ENCODE measurements at regions not wholly inside any gene's neighbourhood (a gene's known extent, or its start where the extent isn't known, plus 50 kb on each side); places are given as distances from the start of the nearest gene placed in this dataset.

DNA sequence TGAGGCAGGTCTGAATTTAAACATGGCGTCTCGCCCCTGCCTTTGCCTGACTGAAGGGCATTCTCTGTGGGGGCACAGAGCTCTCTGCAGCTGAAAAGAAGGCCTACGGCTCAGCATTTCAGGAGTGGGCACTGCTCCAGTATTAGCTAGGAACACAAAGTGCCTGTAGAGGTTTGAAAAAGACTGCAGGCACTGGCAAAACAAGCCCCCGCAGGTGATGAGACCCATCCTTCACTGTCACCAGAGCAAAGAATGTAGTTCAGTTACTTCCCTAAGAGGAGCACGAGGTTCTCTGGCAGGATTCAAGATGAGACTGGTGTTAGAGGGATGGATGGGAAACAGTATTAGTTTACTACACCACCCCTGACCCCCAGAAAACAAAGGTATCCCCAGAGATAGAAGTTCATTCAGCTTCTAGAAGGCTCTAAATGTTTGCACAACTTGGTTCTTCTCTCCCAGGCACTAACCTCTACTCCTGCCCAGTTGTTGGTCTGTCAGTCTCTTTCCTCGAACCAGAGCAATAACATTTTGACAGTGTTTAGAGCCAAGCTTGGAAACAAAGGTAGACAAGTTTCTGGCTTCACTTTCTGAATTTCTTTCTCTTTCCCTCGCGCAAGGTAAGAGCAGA, 101.9 kb upstream of the KCNE2 start:
- Histone ChIP-seq H3K4me3 (ENCODE audit: extremely low read depth in 1 of 4, insufficient read depth in 2 of 4, low read depth in 3 of 4, low read length in 4 of 4) (no peak overlapping the region), H3K9me3 (ENCODE audit: insufficient read depth in 2 of 2, low read depth in 1 of 2, low read length in 1 of 2) (no peaks in the 10 kb centered on the region), H3K36me3 (ENCODE audit: control insufficient read depth in 2 of 4, insufficient read depth in 4 of 4, low read length in 3 of 4) (no peaks in the 10 kb centered on the region), H3K18ac (ENCODE audit: extremely low read depth, low read length) (no peak overlapping the region), H3K14ac (ENCODE audit: insufficient read length) (no peak overlapping the region), H4K5ac (ENCODE audit: insufficient read length, low read depth, low read length) (no peak overlapping the region), H4K91ac (replicated peaks; ENCODE audit: insufficient read length, low read length) (no peak overlapping the region), H3K79me2 (ENCODE audit: control insufficient read depth in 1 of 2, insufficient read depth in 2 of 2, low read length in 2 of 2) (no peaks in the 10 kb centered on the region), H3K27me3 (replicated peaks in 1 of 4; ENCODE audit: control insufficient read depth in 3 of 4, extremely low read depth in 1 of 4, insufficient read depth in 3 of 4, low read length in 3 of 4) (no peaks in the 10 kb centered on the region), H2BK5ac (ENCODE audit: low read depth, low read length) (no peak overlapping the region), H2AFZ (ENCODE audit: low read length) (no peak overlapping the region), H2AK5ac (ENCODE audit: low read depth, low read length) (no peak overlapping the region), H3K79me1 (ENCODE audit: low read depth, low read length) (no peaks in the 10 kb centered on the region), H2BK15ac (ENCODE audit: low read length) (no peak overlapping the region), H2BK20ac (ENCODE audit: low read length) (no peak overlapping the region), H4K8ac (ENCODE audit: extremely low read depth, insufficient read depth, low read length) (no peak overlapping the region), H3K4me2 (ENCODE audit: insufficient read depth in 1 of 2, low read depth in 2 of 2, low read length in 2 of 2) (no peak overlapping the region), H4K20me1 (replicated peaks in 1 of 2; ENCODE audit: control insufficient read depth in 1 of 2, insufficient read depth in 2 of 2, low read length in 2 of 2) (no peaks in the 10 kb centered on the region), H2BK120ac (replicated peaks; ENCODE audit: low read depth, low read length) (no peak overlapping the region), H3K23ac (ENCODE audit: insufficient read length) (no peak overlapping the region), H3K4ac (replicated peaks; ENCODE audit: insufficient read length, low read depth, low read length) (no peak overlapping the region), H3K56ac (replicated peaks; ENCODE audit: insufficient read length, low read depth, low read length) (no peak overlapping the region), H3K9ac (replicated peaks in 1 of 4; ENCODE audit: extremely low read depth in 1 of 4, low read depth in 3 of 4, low read length in 3 of 4) (no peak overlapping the region), H3K4me1 (replicated peaks in 1 of 4; ENCODE audit: control insufficient read depth in 3 of 4, insufficient read depth in 4 of 4, low read length in 3 of 4) (no peaks in the 10 kb centered on the region), H2BK12ac (ENCODE audit: low read depth, low read length) (no peak overlapping the region), H3K27ac (ENCODE audit: low read depth, low read length) (no peak overlapping the region), H3K23me2 (ENCODE audit: low read depth, low read length) (no peaks in the 10 kb centered on the region)
- DNase-seq (ENCODE audit: low read depth in 1 of 2, low spot score in 2 of 2) (no peak), FAIRE-seq (no peak)
- 84% methylated on average over 8 of the region's 8 CpGs; no CpG with 5 or more reads in 1 of the 2 experiments for WGBS, 2 experiments (ENCODE audit: extremely low coverage in 1 of 2, insufficient coverage in 1 of 2, insufficient read length in 1 of 2, insufficient replicate concordance in 2 of 2, low coverage in 1 of 2, low lambda C conversion rate in 2 of 2, missing lambda C conversion rate in 1 of 2)
- no peak for TF ChIP-seq BRCA1 (IDR thresholded peaks at IDR 0.05; ENCODE audit: low read depth, low read length)
- TF ChIP-seq, protein P1, sequence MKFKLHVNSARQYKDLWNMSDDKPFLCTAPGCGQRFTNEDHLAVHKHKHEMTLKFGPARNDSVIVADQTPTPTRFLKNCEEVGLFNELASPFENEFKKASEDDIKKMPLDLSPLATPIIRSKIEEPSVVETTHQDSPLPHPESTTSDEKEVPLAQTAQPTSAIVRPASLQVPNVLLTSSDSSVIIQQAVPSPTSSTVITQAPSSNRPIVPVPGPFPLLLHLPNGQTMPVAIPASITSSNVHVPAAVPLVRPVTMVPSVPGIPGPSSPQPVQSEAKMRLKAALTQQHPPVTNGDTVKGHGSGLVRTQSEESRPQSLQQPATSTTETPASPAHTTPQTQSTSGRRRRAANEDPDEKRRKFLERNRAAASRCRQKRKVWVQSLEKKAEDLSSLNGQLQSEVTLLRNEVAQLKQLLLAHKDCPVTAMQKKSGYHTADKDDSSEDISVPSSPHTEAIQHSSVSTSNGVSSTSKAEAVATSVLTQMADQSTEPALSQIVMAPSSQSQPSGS (IDR thresholded peaks at IDR 0.05; ENCODE audit: low read length) = no peak
- TF ChIP-seq CBX8 (IDR thresholded peaks at IDR 0.05; ENCODE audit: borderline replicate concordance, low read depth, low read length) = no peak
- TF ChIP-seq, protein P2, sequence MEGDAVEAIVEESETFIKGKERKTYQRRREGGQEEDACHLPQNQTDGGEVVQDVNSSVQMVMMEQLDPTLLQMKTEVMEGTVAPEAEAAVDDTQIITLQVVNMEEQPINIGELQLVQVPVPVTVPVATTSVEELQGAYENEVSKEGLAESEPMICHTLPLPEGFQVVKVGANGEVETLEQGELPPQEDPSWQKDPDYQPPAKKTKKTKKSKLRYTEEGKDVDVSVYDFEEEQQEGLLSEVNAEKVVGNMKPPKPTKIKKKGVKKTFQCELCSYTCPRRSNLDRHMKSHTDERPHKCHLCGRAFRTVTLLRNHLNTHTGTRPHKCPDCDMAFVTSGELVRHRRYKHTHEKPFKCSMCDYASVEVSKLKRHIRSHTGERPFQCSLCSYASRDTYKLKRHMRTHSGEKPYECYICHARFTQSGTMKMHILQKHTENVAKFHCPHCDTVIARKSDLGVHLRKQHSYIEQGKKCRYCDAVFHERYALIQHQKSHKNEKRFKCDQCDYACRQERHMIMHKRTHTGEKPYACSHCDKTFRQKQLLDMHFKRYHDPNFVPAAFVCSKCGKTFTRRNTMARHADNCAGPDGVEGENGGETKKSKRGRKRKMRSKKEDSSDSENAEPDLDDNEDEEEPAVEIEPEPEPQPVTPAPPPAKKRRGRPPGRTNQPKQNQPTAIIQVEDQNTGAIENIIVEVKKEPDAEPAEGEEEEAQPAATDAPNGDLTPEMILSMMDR (IDR thresholded peaks at IDR 0.05; ENCODE audit: control extremely low read depth in 1 of 3, insufficient read depth in 1 of 3, low read depth in 1 of 3, low read length in 3 of 3) = no peak
- no peak for TF ChIP-seq RBBP5 (IDR thresholded peaks at IDR 0.05; ENCODE audit: borderline replicate concordance, low read depth, low read length)
- TF ChIP-seq TCF12 (IDR thresholded peaks at IDR 0.05; ENCODE audit: low read depth, low read length) = no peak
- TF ChIP-seq SP4 (IDR thresholded peaks at IDR 0.05; ENCODE audit: low read length) = no peak
- TF ChIP-seq SUZ12 (IDR thresholded peaks at IDR 0.05; ENCODE audit: low read length) = no peak
- no peak for TF ChIP-seq CREB1 (IDR thresholded peaks at IDR 0.05)
- TF ChIP-seq BACH1 (IDR thresholded peaks at IDR 0.05; ENCODE audit: low read length) = no peak
- TF ChIP-seq MAFK (IDR thresholded peaks at IDR 0.05; ENCODE audit: low read depth, low read length) = no peak
- POLR2A ChIA-PET (ENCODE audit: partially characterized antibody) = no interaction called here
- CTCF ChIA-PET (ENCODE audit: partially characterized antibody) = interaction anchor here (1.0 kb wide), 1 partner anchor 8 kb away, joined by 3 read pairs; no protein-coding TSS in a partner anchor

Data from H1 (cell line).